Activated T-cell treated with anti-CD3 and anti-CD28 coated beads for 48 hours (primary cell): ENCODE measurements at regions not wholly inside any gene's neighbourhood (a gene's known extent, or its start where the extent isn't known, plus 50 kb on each side); places are given as distances from the start of the nearest gene placed in this dataset.

Source experiments
- DNase-seq: peaks from one replicate; pipeline ENCODE4 v3.0.0-alpha.2; 2020; ENCODE audit warnings: low read depth

DNA sequence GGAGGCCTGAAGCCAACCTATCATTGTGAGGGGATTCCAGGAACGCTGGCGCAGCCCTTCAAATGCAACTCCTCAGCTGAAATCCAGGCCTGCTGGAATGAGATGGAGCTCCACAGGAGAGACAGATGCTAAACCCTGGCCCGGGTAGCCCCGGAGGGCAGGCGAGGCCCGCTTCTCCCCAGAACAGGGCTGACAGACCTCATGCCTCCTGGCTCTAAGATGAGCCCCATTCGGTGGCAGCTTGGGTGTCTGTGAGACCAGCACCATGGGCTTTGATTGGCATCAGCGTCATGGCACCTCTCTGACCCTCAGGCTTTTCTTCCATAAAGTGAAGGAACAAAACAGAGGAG lies 382.2 kb downstream of the BCL11B start:
- DNase-seq: no peak

GRCh38 chr14:98890556-98891340 lies 381.2 kb downstream of the BCL11B start:
- DNase-seq: no peak

DNA sequence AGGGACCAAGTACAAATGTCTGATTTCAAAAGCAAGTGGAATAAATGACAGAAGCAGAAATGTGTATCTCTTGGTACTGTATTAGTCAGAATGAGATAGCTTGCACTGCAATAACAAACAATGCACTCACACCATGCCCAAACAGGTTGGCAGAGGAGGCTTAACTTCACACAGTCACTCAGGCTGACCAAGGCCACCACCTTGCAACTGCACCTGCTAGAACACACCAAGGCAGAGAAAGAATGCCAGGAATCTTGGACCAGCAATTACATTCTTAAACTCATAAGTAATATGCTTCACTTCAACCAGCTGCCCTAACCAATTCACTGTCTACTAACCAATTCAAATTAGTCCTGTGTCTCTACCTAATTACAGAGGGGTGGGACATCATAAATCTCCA lies 378.3 kb downstream of the BCL11B start:
- DNase-seq: no peak

GRCh38 chr14:98894600-98894999 lies 377.4 kb downstream of the BCL11B start:
- no peak for DNase-seq

- no peak for DNase-seq
Observed at GRCh38 chr14:98896449-98896848, 375.5 kb downstream of the BCL11B start.

DNA sequence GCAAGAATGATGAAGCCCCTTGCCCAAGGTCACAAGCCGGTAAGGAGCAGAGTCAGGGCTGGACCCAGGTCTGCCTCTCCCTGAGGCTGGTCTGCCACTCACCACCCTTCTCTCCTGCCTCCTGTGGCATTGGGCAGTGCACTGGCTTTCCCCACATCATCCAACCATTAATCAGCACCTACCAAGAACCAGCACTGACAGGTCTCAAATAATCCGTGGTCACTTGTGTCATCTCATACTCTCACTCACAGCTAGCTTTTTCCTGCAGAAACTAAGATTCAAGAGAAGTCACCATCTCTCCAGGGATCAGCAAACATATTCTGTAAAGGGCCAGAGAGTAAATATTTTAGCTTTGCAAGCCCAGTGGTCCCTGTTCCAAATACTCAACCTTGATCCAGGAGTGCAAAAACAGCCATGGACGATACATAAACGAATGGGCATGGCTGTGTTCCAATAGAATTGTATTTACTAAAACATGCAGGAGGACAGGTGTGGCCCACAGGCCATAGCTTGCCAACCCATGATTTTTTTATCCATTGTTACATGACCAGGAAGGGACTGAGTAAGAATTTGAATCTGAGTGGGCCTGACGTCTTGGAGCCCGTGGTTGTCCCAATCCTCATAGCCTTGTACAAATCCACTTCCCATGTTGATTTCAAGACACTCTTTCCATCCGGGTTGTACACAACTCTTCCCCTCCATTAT lies 374.2 kb downstream of the BCL11B start:
- DNase-seq: no peak

DNA sequence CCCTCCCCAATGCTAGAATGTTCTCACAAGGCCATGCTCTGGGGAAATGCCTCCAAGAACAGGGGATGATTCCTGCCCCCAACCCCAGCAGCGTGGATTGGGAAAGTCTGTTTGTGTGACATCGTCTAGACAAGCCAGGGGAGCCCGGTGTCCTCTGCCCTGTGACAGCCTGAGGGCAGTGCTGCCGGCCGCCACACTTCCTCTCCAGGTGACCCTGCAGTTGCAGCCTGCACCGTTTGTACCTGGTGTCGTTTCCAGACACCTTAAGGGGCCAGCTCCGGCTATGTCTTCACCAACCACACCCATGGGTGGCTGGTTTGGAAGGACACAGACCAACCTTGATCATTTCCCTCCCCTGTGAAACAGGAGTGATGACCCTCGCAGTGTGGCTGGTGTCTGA lies 372.6 kb downstream of the BCL11B start:
- DNase-seq: no peak

DNA sequence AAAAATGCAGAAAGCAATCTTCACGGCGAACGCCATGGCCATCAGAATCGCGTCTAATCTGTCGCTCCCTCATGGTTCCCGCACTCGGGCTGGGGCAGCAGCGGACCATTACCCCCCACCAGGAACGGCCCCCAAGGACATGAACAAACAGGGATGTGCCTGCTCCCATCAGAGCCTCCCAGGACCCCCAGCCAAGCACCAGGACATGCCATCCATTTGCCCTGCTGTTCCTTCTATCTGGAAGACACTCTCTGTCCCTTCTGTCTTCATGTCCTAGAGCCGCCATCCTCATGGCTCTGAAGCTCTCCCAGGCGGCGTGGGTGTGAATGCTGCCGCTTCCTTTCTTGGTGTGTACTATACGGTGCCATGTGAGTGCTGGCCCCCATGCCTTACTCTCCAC lies 371.8 kb downstream of the BCL11B start:
- no peak for DNase-seq

GRCh38 chr14:98900798-98901197 lies 371.2 kb downstream of the BCL11B start:
- DNase-seq: no peak

GRCh38 chr14:98901511-98902205 lies 370.3 kb downstream of the BCL11B start:
- no peak for DNase-seq

GRCh38 chr14:98903371-98903770 lies 368.6 kb downstream of the BCL11B start:
- DNase-seq: no peak

- DNase-seq: no peak
Observed at GRCh38 chr14:98904677-98905076, 367.3 kb downstream of the BCL11B start.

DNA sequence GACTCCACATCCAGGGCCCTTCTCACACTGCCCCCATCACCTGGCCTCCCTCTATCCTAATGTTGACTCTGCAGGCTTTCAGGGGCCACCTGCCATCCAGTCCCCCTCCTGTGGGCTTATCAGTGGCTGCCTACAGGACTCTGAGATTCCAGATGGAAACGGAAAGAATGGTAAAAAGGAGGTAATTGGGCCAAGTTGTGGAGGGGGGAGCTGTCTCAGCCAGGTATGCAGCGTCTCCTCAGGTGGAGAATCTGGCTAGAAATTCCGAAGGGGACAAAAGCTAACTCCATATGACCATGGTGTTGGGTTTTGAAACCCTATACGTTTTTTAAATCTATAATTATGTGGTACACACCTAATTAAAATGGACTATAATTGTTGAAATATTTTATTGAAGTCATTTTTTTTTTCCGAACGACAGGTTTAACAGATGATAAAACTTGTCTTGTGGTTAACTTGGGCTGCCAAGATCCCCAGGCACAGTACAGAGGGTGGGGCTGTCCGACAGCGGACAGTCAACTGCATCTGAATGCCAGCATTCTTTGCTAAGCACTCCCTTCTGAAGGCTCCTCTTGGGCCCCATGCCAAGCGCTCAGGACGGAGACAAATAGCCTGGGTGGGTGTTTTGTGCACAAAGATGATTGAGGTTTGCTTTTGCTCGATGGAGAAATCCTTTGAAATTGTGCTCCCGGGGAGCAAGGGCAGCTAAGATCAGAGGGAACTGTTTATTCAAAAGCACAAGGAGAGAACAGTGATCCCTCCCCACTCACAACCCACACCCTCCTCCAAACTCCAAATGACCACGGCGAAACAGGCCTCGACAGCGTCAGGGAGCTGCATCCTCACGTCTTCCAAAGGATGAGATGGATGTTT lies 365.6 kb downstream of the BCL11B start:
- no peak for DNase-seq

DNA sequence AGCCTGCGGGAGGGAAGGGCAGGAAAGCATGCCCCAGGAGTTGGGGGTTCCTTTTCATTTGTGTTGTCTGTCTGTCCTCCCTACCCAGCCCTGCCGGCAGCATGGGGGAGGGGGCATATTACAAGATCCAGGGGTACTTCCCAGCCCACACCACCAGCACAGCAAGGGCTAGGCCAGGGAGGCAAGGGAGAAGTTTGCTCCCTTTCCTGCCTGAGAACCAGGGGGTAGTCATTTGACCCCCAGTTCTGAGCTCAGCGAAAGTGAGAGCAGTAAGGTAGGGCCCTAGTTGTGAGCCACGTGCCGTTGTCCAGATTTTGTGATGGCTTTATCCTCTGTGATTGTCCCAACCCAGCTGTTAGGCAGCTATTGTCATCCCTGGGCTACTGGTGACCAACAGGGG lies 364.7 kb downstream of the BCL11B start:
- no peak for DNase-seq

- DNase-seq: no peak
Observed at GRCh38 chr14:98908050-98908449, 363.9 kb downstream of the BCL11B start.

- no peak for DNase-seq
Observed at GRCh38 chr14:98909251-98909944, 362.6 kb downstream of the BCL11B start.

DNA sequence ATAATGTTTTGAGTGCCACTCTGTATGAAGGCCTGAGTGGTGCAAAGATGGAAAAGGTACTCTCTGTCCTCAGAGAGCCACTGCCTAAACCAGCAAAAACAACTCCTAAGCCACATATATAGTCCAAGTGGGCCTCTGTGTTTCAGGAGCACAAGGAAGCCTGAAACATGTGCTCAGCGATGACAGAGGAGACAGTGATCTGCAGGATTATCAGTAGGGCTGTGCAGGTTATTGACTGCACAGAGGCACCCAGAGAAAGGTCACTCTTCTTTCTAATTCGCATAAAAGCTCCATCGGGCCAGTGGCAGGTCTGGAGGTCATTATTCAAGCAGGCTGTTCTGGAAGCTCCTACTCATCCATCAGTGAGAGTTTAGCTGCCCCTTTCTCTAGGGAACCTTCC lies 361.9 kb downstream of the BCL11B start:
- DNase-seq: no peak

- DNase-seq: no peak
Observed at GRCh38 chr14:98912655-98913054, 359.3 kb downstream of the BCL11B start.

DNA sequence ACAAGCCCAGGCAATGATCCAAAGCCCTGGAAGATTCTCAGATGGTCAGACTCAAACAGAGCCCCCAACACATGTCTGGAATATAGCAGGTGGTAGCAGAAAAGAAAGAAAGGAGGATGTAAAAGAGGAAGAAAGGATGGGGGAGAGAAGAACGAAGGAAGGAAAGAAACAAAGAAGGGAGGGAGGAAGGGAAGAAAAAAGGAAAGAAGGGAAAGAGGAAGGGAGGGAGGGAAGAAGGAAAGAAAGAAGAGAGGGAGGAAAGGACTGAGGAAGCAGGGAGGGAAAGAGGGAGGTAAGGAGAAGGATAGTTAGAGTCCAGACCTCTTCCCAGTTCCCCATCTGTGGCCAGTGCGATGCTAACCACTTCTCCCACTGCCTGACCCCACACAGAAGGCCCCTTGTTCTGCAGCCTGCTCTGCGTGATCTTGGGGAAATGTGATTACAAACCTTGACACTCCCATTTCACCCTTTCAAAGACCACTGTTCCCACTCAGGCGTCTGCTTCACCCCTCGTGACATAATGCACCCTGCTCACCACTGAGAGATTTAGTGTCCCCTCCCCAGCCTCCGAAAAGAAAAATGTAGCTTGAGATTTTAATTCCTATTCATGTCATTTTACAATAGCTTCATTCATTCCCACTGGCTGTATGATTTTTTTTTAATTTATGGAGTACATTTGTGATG lies 357.9 kb downstream of the BCL11B start:
- no peak for DNase-seq

- DNase-seq: no peak
Observed at GRCh38 chr14:98914942-98915341, 357.1 kb downstream of the BCL11B start.

DNA sequence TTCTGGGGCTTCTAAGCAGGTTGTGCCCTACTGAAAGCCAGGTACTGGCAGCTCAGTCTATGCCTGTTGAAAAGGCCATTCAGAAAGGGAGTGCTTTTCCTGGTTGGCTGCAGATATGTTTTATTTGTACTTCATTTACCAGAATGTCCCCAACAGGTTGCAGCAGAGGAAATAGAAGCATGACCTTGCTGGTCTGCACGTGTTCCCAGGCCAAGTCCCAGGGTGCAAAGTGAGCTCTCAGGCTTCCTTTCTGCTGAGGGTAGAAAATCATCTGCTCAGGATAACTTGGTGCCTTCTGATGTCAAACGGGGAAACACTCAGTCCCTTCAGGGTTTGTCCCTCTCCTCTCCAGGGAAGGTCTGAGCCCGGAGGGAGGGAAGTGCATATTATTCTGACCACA lies 356.4 kb downstream of the BCL11B start:
- DNase-seq: no peak
